Coronary artery (tissue), 2 donors: ENCODE measurements at regions not wholly inside any gene's neighbourhood (a gene's known extent, or its start where the extent isn't known, plus 50 kb on each side); places are given as distances from the start of the nearest gene placed in this dataset.

Experiments
- DNase-seq: peaks from one replicate; pipeline ENCODE4 v3.0.0-alpha.2; 2017; ENCODE audit warnings: low spot score
- H3K27ac ChIP-seq, 2 donors: fragments of 200-600 bp; sonication (generic); one replicate each; pipeline ENCODE4 v1.5.1; 2016 to 2019
- H3K4me3 ChIP-seq: fragments of 200-600 bp; sonication (generic); 2 replicates; pipeline ENCODE4 v1.5.1; 2016; ENCODE audit warnings: mild to moderate bottlenecking, moderate library complexity
- CTCF ChIP-seq: fragments of 200-600 bp; sonication (generic); IDR thresholded peaks from one replicate; pipeline ENCODE4 v1.5.1; 2019; ENCODE audit warnings: antibody characterized with exemption

DNA sequence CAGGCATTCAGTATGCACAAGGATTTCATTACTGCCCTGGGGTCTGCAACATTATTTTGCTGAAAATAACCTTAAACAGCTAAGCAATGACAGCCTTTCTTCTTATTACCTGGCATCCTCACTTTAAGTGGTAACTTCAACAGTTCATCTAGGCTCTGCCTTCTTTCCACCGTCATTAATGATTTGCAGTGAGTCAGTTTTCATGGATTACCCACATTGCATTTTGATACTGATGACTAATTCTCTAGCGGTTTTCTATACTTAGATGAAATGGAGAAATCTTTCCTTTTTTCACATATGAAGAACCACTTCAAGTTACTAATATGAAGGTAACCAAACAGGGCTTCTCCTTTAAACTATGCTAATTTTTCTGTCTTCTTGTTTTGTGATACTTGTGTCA lies 226.9 kb upstream of the TMPRSS15 start:
- no peak for TF ChIP-seq CTCF
- DNase-seq = no peak
- no peak overlapping the region for H3K4me3 ChIP-seq

DNA sequence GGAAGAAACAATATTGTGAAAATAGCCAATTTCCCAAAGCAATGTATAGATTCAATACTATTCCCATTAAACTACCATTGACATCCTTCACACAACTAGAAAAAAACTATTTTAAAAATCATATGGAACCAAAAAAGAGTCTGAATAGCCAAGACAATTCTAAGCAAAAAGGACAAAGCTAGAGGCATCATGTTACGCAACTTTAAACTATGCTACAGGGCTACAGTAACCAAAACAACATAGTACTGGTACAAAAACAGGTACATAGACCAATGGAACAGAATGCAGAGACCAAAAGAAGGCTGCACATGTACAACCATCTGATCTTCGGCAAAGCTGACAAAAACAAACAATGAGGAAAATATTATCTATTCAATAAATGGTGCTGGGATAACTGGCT lies 233.3 kb upstream of the TMPRSS15 start:
- Histone ChIP-seq H3K4me3 (no peak overlapping the region), H3K27ac (no peak overlapping the region)
- TF ChIP-seq CTCF = no peak
- DNase-seq = no peak

More for the DNA sequence above, 226.9 kb upstream of the TMPRSS15 start:
- H3K27ac ChIP-seq = no peak overlapping the region

DNA sequence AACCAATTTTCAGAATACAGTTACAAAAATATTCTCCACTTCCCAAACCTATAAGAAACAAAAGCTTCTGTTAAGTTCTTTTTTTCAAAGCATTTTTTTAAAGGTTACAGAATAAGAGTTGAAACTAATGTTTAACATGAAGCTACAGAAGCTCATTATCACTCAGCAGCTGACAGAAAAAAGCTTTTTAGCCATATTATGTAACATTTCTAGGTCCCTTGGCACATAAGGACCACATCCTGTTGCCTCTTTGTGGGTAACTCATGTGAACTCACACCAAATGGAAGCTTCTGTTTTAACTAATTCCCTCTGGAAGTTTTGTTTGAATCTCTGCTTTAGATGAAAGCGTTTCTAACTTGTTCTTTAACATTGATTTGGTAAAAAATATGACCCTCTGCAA lies 242.5 kb upstream of the TMPRSS15 start:
- no peak for DNase-seq
- no peak for TF ChIP-seq CTCF
- Histone ChIP-seq H3K4me3 (no peak overlapping the region), H3K27ac (no peak overlapping the region)

- no peak overlapping the region for H3K27ac ChIP-seq
- no peak overlapping the region for H3K4me3 ChIP-seq
These were observed 252.3 kb upstream of the TMPRSS15 start for GRCh38 chr21:18655931-18656330.

DNA sequence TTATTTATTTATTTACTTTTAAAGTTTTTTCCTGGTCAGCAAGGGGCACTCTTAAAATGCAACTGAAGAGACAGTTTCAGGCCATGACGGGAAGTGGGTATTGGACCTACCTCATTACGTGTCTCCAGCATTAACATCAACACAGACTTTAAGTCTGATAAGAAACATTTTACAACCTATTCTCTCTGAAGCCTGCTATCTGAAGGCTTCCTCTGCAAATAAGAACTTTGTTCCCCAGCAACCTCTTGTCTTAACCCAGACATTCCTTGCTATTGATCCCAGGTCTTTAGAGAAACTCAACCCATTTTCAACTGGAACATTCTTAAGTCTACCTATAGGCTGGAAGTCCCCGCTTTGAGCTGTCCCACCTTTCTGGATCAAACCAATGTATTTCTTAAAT lies 258.3 kb upstream of the TMPRSS15 start:
- no peak for DNase-seq
- no peak for TF ChIP-seq CTCF
- Histone ChIP-seq H3K27ac (no peak overlapping the region), H3K4me3 (no peak overlapping the region)

More at GRCh38 chr21:18655931-18656330, 252.3 kb upstream of the TMPRSS15 start:
- no peak for DNase-seq
- no peak for TF ChIP-seq CTCF

- no peak overlapping the region for H3K4me3 ChIP-seq
- DNase-seq = no peak
- H3K27ac ChIP-seq = no peak overlapping the region
- TF ChIP-seq CTCF = no peak
These were observed 260.1 kb upstream of the TMPRSS15 start for GRCh38 chr21:18663663-18664062.

- DNase-seq = no peak
- Histone ChIP-seq H3K4me3 (no peak overlapping the region), H3K27ac (no peak overlapping the region)
- no peak for TF ChIP-seq CTCF
These were observed 263.1 kb upstream of the TMPRSS15 start for GRCh38 chr21:18666725-18667124.
